Skeletal muscle cell (primary cell): ENCODE measurements at regions not wholly inside any gene's neighbourhood (a gene's known extent, or its start where the extent isn't known, plus 50 kb on each side); places are given as distances from the start of the nearest gene placed in this dataset.

Source experiments
- DNase-seq: peaks from one replicate; pipeline ENCODE4 v3.0.0-alpha.2; 2010; ENCODE audit warnings: low read depth
- H3K4me3 ChIP-seq: 2 replicates; pipeline ENCODE4 v1.5.1; 2011; ENCODE audit warnings: low read depth, mild to moderate bottlenecking, control low read depth, low read length, moderate library complexity

GRCh38 chr13:29676535-29676934, 81.0 kb upstream of the SLC7A1 start:
- no peak for DNase-seq
- H3K4me3 ChIP-seq, result no peak overlapping the region

- no peak for DNase-seq
- H3K4me3 ChIP-seq, result no peak overlapping the region
Observed at GRCh38 chr13:29674532-29674931, 79.0 kb upstream of the SLC7A1 start.

- H3K4me3 ChIP-seq, result no peak overlapping the region
- no peak for DNase-seq
Observed at GRCh38 chr13:29664591-29664990, 69.1 kb upstream of the SLC7A1 start.

GRCh38 chr13:29654843-29655547, 59.5 kb upstream of the SLC7A1 start:
- no peak for DNase-seq
- H3K4me3 ChIP-seq, result no peak overlapping the region

- no peak for DNase-seq
- H3K4me3 ChIP-seq, result no peak overlapping the region
Observed at GRCh38 chr13:29654384-29654783, 58.9 kb upstream of the SLC7A1 start.

- no peak overlapping the region for H3K4me3 ChIP-seq
- no peak for DNase-seq
Observed at GRCh38 chr13:29648760-29649159, 53.3 kb upstream of the SLC7A1 start.
